Epithelial cell of proximal tubule (primary cell): ENCODE measurements at regions not wholly inside any gene's neighbourhood (a gene's known extent, or its start where the extent isn't known, plus 50 kb on each side); places are given as distances from the start of the nearest gene placed in this dataset.
A peak's percentile ranks its signal among the peaks of the same experiment; 100 is the strongest.

Experiments
- DNase-seq: peaks from one replicate; pipeline ENCODE4 v3.0.0-alpha.2; 2011; ENCODE audit warnings: low read depth
- H3K4me3 ChIP-seq: 2 replicates; pipeline ENCODE4 v1.5.1; 2011; ENCODE audit warnings: low read depth, mild to moderate bottlenecking, low read length
- CTCF ChIP-seq: conservative IDR thresholded peaks from 2 replicates; pipeline ENCODE4 v1.5.1; 2012; ENCODE audit warnings: low read depth, mild to moderate bottlenecking, low read length

DNA sequence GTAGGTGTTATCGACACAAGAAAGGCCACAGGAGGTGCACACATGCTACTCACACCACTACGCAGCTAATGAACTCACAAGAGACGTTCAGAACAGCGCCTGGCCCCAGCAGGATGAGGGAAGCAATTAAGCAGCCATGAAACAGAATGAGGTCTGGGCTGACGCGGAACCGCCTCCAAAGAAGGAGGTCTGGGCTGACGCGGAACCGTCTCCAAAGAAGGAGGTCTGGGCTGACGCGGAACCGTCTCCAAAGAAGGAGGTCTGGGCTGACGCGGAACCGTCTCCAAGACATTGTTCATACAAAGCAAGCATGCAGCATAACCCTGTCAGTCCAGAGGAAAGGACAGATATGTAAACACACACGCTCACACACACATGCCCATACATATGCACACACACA is 63.2 kb upstream of the ZNF354A start:
- no peak for TF ChIP-seq CTCF

DNA sequence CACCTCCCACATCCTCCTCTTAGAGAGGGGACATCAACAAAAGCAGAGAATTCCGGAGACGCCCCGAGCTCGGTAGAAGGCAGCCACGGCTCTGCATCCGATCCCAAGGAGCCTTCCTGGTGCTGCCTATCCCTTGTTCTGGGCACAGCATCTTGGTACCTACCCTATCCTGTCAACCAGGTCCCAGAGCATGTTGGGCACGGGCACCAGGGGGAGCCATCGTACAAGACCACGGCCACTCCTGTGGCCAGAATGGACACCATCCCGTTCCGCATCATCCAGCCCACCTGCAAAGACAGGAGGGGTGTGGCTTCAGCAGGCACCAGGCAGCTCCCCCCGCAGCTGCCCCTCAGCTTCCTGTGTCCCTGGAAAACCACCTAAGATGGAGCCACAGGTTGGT is 62.7 kb upstream of the ZNF354A start:
- H3K4me3 ChIP-seq, result no peak overlapping the region
- peak; percentile 52 for TF ChIP-seq CTCF
- no peak for DNase-seq

More for the DNA sequence above, 63.2 kb upstream of the ZNF354A start:
- DNase-seq, result no peak
- H3K4me3 ChIP-seq, result no peak overlapping the region

DNA sequence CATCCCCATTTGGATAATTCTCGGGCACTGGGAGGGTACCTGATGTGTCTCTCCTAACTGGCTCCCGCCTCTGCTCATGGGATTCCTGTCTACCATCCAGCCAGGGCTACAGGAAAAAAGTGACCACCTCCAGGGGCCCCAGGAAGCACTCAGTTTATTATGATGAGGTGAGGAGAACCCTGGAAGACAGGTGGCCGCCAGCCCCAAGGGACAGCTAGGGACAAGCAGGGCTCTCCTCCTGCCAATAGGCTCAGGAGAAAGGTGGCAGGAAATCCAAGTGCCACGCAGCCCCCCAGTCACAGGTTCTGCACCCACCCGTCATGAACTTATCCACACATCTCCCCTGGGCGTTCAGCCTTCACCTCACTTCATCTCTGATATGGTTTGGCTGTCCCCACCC is 61.5 kb upstream of the ZNF354A start:
- H3K4me3 ChIP-seq, result no peak overlapping the region
- TF ChIP-seq CTCF, result no peak
- DNase-seq, result no peak

DNA sequence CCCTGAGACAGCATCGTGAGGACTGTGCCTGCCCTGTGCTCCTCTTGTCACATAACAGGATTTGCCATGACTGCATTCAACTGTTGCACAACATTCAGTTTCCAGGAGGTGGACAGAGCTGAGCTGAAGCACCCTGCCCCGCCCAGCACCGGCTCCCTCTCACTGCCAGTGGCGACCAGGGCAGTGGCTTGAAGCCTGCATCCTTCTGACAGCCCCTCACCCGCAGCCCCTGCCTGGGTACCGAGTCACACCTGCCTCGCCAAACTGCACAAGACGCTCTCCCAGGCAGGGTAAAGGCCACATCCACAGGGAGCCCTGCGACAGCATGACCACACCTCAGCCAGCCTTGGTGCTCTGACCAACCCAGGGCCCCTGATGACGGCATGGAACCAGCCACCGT is 59.9 kb upstream of the ZNF354A start:
- H3K4me3 ChIP-seq, result no peak overlapping the region
- DNase-seq, result no peak
- TF ChIP-seq CTCF, result no peak

DNA sequence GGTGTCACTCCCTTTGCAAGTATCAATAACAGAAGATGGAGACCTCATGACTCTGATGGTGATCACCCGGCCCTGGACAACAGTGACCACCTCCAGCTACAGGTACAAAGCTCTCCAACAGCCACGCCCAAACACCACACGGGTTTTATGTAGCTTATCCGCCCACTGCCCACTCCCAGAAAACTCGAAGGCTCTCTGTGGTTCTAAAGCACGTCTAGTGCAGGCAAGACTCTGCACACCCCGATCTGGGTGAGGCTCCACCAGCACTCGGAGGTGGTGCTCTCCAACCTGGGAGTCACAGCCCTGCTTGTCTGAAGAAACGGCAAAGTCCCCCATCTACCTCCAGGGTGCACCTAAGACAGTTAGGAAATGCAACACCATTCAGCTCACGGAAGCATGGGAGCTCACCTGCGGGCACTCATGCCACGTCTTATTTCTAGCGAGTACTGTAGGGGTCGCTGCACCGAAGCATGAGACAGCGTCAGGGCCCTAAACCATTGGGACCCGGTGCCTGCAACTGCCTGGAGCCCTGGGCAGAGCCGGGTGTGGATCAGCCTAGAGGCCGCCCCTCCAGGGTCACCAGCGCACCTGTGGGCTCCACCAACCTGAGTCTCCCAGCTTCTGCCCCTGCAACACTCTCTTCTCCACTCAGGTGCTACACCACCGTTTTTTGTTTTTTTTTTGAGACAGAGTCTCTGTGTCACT is 58.1 kb upstream of the ZNF354A start:
- TF ChIP-seq CTCF, result no peak
- no peak for DNase-seq
- no peak overlapping the region for H3K4me3 ChIP-seq

- H3K4me3 ChIP-seq, result no peak overlapping the region
- TF ChIP-seq CTCF, result no peak
- no peak for DNase-seq
Observed at GRCh38 chr5:178787889-178788288, 57.4 kb upstream of the ZNF354A start.

GRCh38 chr5:178786859-178787499 is 56.5 kb upstream of the ZNF354A start:
- TF ChIP-seq CTCF, result no peak
- DNase-seq, result peak; percentile 92
- no peak overlapping the region for H3K4me3 ChIP-seq
